SK-N-SH (cell line): ENCODE measurements at regions not wholly inside any gene's neighbourhood (a gene's known extent, or its start where the extent isn't known, plus 50 kb on each side); places are given as distances from the start of the nearest gene placed in this dataset.

Source experiments
- EZH2phosphoT487 ChIP-seq: fragments of 200-600 bp; sonication (generic); IDR thresholded peaks from 2 replicates; pipeline ENCODE4 v1.6.1; 2017; ENCODE audit warnings: low read depth, mixed run types, mild to moderate bottlenecking, antibody characterized with exemption, moderate library complexity, borderline replicate concordance
- MAX ChIP-seq: IDR thresholded peaks from 2 replicates; pipeline ENCODE4 v1.4.0; 2012; ENCODE audit warnings: low read depth
- MXI1 ChIP-seq: IDR thresholded peaks from 2 replicates; pipeline ENCODE4 v1.6.1; 2012; ENCODE audit warnings: mild to moderate bottlenecking, low read depth, low read length, improper control_type of control experiment
- TAF1 ChIP-seq: IDR thresholded peaks from 2 replicates; pipeline ENCODE4 v1.6.1; 2012; ENCODE audit warnings: low read depth, mild to moderate bottlenecking, low read length, moderate library complexity, borderline replicate concordance
- TF ChIP-seq, protein P1 (sequence below): fragments of 200-600 bp; sonication (generic); IDR thresholded peaks from 2 replicates; pipeline ENCODE4 v1.6.1; 2017; ENCODE audit warnings: antibody characterized with exemption, mild to moderate bottlenecking, moderate library complexity
- TF ChIP-seq, protein P2 (sequence below): IDR thresholded peaks from 2 replicates; pipeline ENCODE4 v1.4.0; 2012; ENCODE audit warnings: low read depth, borderline replicate concordance

- TF ChIP-seq TAF1: no peak
- no peak for TF ChIP-seq MAX
- no peak for TF ChIP-seq MXI1
- TF ChIP-seq, protein P1, sequence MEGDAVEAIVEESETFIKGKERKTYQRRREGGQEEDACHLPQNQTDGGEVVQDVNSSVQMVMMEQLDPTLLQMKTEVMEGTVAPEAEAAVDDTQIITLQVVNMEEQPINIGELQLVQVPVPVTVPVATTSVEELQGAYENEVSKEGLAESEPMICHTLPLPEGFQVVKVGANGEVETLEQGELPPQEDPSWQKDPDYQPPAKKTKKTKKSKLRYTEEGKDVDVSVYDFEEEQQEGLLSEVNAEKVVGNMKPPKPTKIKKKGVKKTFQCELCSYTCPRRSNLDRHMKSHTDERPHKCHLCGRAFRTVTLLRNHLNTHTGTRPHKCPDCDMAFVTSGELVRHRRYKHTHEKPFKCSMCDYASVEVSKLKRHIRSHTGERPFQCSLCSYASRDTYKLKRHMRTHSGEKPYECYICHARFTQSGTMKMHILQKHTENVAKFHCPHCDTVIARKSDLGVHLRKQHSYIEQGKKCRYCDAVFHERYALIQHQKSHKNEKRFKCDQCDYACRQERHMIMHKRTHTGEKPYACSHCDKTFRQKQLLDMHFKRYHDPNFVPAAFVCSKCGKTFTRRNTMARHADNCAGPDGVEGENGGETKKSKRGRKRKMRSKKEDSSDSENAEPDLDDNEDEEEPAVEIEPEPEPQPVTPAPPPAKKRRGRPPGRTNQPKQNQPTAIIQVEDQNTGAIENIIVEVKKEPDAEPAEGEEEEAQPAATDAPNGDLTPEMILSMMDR: no peak
- TF ChIP-seq, protein P2, sequence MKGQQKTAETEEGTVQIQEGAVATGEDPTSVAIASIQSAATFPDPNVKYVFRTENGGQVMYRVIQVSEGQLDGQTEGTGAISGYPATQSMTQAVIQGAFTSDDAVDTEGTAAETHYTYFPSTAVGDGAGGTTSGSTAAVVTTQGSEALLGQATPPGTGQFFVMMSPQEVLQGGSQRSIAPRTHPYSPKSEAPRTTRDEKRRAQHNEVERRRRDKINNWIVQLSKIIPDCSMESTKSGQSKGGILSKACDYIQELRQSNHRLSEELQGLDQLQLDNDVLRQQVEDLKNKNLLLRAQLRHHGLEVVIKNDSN: no peak
- no peak for TF ChIP-seq EZH2phosphoT487
Measured at GRCh38 chr13:94825507-94825906, 113.2 kb upstream of the SOX21 start.
